ENCODE measurements at regions not wholly inside any gene's neighbourhood (a gene's known extent, or its start where the extent isn't known, plus 50 kb on each side); places are given as distances from the start of the nearest gene placed in this dataset.

GRCh38 chr11:11107076-11107723, 245.8 kb downstream of the CSNK2A3 start:
- no peak for TF ChIP-seq CTCF (IDR thresholded peaks at IDR 0.05)
- no peak for TF ChIP-seq POLR2A (IDR thresholded peaks at IDR 0.05)
